ENCODE measurements at regions not wholly inside any gene's neighbourhood (a gene's known extent, or its start where the extent isn't known, plus 50 kb on each side); places are given as distances from the start of the nearest gene placed in this dataset.

GRCh38 chr2:71792926-71793761 is 339.8 kb downstream of the DYSF start:
- TF ChIP-seq CTCF (IDR thresholded peaks at IDR 0.05) (no peak), RAD21 (IDR thresholded peaks at IDR 0.05; ENCODE audit: low read length) (no peak), NFIC (IDR thresholded peaks at IDR 0.05; ENCODE audit: borderline replicate concordance) (no peak), MAX (IDR thresholded peaks at IDR 0.05; ENCODE audit: low read depth) (no peak), GABPA (IDR thresholded peaks at IDR 0.05; ENCODE audit: low read depth) (no peak), POLR2AphosphoS5 (IDR thresholded peaks at IDR 0.05; ENCODE audit: low read depth, low read length) (no peak), RFX5 (IDR thresholded peaks at IDR 0.05; ENCODE audit: low read length) (no peak), CHD2 (IDR thresholded peaks at IDR 0.05; ENCODE audit: low read length, partially characterized antibody) (no peak), ZBTB33 (IDR thresholded peaks at IDR 0.05; ENCODE audit: borderline replicate concordance, low read depth) (no peak), EP300 (IDR thresholded peaks at IDR 0.05; ENCODE audit: borderline replicate concordance in 1 of 2, low read depth in 1 of 2, low read length in 1 of 2) (no peak), TEAD4 (IDR thresholded peaks at IDR 0.05; ENCODE audit: borderline replicate concordance, insufficient read depth) (no peak), RCOR1 (IDR thresholded peaks at IDR 0.05; ENCODE audit: low read length) (no peak), NRF1 (IDR thresholded peaks at IDR 0.05; ENCODE audit: low read depth, low read length) (no peak)

Data from SK-N-SH (cell line).